GM20000 (cell line): ENCODE measurements at regions not wholly inside any gene's neighbourhood (a gene's known extent, or its start where the extent isn't known, plus 50 kb on each side); places are given as distances from the start of the nearest gene placed in this dataset.

Experiments used
- DNase-seq: peaks from one replicate; pipeline ENCODE4 v3.0.0; 2012; ENCODE audit warnings: low spot score
- TF ChIP-seq, protein P1 (sequence below): IDR thresholded peaks from 2 replicates; pipeline ENCODE4 v1.5.1; 2012; ENCODE audit warnings: mild to moderate bottlenecking, control low read depth; ENCODE audit errors: extremely low read depth, missing control alignments

DNA sequence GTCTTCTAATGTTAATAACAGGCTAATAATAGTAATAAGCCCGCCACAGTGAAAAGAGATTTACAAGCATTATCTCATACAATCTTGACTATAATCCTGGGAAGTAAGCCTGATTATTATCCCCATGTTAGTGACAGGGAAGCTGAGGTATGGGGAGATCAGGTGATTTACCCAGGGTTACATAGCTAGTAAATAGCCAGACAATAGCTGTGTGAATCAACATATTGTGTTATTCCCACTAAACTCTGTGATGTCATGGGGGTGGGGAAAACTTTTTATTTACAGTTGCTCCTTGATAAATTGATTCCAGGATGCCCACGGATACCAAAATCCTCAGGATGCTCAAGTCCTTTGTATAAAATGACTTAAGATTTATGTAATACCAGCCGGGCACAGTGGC lies 181.9 kb downstream of the LMO4 start:
- DNase-seq, result no peak
- TF ChIP-seq, protein P1, sequence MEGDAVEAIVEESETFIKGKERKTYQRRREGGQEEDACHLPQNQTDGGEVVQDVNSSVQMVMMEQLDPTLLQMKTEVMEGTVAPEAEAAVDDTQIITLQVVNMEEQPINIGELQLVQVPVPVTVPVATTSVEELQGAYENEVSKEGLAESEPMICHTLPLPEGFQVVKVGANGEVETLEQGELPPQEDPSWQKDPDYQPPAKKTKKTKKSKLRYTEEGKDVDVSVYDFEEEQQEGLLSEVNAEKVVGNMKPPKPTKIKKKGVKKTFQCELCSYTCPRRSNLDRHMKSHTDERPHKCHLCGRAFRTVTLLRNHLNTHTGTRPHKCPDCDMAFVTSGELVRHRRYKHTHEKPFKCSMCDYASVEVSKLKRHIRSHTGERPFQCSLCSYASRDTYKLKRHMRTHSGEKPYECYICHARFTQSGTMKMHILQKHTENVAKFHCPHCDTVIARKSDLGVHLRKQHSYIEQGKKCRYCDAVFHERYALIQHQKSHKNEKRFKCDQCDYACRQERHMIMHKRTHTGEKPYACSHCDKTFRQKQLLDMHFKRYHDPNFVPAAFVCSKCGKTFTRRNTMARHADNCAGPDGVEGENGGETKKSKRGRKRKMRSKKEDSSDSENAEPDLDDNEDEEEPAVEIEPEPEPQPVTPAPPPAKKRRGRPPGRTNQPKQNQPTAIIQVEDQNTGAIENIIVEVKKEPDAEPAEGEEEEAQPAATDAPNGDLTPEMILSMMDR, result no peak

DNA sequence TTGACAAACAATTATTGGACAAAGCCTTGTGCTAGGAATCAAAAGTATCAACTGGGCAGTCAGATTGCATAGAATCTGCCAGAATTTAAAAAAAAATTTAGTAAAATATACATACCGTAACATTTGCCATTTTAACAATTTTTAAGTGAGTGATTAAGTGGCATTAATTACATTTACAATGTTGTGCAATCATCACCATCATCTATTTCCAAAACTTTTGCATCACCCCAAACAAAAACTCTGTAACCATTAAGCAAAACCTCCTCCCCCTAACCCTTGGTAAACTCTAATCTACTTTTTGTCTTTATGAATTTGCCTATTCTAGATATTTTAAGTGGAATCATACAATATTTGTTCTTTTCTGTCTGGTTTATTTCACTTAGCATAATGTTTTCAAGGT lies 182.8 kb downstream of the LMO4 start:
- TF ChIP-seq, protein P1, result no peak
- no peak for DNase-seq

DNA sequence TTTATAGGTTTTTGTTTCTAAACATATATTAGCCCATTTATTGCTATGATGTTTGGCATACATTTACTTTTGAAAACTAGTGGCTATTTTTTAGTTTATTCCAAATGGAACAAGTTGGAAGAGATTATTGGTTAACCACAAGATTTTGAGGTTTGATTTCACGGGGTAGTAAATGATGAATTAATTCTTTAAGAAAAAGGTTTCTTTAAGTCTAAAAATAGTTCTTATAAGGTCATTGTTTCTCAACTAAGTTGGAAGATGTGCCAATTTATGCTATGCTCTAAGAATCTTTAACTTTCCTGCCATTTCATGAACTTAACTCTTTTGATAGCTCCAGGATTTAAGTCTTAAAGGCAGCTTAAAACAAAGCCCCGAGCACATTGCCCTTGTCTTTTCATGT lies 183.8 kb downstream of the LMO4 start:
- TF ChIP-seq, protein P1, result no peak
- DNase-seq, result no peak

DNA sequence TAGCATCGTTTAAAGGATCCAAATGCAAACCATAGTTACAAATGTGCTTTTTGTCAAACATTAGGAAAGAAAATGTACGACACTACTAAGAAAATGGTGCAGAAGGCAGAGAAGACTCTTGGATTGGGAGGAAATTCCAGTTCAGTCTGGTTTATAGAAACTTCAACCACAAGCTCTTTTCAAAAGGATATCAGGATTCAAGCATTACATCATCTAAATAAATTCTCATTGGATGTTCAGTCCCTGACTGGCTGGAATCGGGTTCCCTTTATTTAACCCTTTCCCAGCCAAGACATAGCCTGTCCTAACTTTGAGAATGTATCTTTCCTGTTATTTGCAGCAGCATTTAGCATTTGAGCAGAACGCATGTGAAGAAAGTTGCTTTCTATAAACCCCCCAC lies 184.6 kb downstream of the LMO4 start:
- TF ChIP-seq, protein P1, result no peak
- DNase-seq, result no peak

DNA sequence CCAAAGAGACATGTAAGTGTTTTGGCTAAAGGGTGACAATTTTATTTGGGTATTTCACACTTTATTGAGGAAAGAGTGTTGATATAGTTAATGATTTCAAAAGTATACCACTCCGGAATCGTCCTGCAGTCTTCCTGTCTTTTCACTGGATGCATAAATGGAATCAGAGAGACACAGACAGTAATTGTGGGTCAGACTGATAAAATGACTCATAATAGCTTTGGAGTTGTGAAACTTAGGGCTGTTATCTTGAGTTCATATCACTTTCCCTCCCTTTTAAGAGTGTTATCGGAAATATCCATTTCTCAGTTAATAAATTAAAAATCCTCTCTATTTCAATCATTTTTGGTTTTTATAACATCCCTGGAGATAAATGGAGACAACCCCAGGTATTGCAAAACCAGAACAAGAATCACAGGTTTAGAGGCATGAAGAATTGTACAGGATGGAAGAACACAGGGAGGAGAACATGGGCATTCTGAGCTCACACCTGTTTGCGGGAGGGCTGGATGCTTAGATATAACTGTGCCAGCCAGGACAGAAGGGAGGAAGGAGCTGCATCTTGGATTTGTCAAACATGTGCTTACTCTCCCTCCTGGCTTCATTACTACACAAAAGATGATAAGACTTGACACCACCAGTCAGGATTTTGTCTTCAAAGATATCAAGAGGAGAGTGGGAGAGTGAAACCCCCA lies 185.4 kb downstream of the LMO4 start:
- TF ChIP-seq, protein P1, result no peak

DNA sequence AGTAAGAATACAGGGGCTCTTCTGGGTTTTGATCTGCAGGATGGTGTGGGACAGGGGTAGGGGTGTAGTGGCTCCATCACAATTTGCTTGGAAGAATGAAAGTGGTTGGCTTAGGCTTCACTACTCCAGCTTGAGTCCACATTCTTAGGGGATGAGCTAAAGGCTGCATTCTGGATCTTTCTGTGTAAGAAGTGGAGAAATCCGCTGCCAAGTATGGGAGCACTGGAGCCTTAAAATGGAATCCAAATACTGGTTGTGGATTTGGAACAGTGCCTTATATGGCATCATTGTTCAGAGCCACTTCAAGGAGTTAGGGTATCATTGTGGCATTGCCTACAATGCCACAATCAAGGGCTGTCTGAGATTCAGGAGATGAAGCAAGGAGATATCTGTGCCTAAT lies 187.1 kb downstream of the LMO4 start:
- TF ChIP-seq, protein P1, result no peak
- no peak for DNase-seq

More for the DNA sequence above, 185.4 kb downstream of the LMO4 start:
- DNase-seq, result no peak

DNA sequence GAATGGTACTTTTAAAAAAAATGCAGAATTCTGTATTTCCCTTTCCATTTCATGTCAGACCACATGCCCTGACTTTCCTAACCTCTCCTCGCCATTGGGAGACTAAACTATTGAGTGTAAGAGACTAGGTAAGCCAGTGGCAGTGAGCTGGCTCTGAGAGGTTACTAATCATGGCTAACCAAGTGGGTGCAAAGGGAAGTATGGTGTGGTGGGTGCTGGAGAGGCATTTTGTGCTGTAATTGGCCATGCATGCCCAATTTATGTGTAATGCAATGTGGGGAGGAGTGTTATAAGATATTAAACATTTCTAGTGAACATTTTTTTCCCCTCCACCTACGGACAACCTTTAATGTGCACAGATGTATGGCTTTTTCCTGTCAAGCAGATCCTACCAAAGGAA lies 190.1 kb downstream of the LMO4 start:
- no peak for DNase-seq
- TF ChIP-seq, protein P1, result no peak
